ENCODE measurements at regions not wholly inside any gene's neighbourhood (a gene's known extent, or its start where the extent isn't known, plus 50 kb on each side); places are given as distances from the start of the nearest gene placed in this dataset.

GRCh38 chr2:174654419-174654941, 56.9 kb upstream of the WIPF1 start:
- intact Hi-C loops (cut with micrococcal nuclease): no loop called here
- no peaks in the 10 kb centered on the region for H4K20me1 ChIP-seq (ENCODE audit: control insufficient read depth, insufficient read depth, low read length, poor library complexity, severe bottlenecking)
- POLR2A ChIA-PET: no interaction called here
- H3K9ac ChIP-seq (ENCODE audit: low read length): no peak overlapping the region
- Mint-ChIP-seq H3K27ac (no peak overlapping the region), H3K9me3 (ENCODE audit: insufficient read depth) (no peaks in the 10 kb centered on the region), H3K27me3 (no peaks in the 10 kb centered on the region), H3K4me3 (no peak overlapping the region), H3K4me1 (peaks cover 11% of the 10 kb centered on the region)
- no peak overlapping the region for H3K4me3 ChIP-seq (ENCODE audit: control extremely low read depth in 1 of 5, extremely low read depth in 1 of 5, insufficient read depth in 1 of 5, low read depth in 2 of 5, low read length in 4 of 5)
- H2AFZ ChIP-seq (ENCODE audit: insufficient read depth, low read depth, low read length, poor library complexity, severe bottlenecking): no peak overlapping the region
- no peak for TF ChIP-seq EZH2 (IDR thresholded peaks at IDR 0.05; ENCODE audit: borderline replicate concordance, insufficient read depth, low read depth, low read length, poor library complexity, severe bottlenecking)
- no peaks in the 10 kb centered on the region for H3K27me3 ChIP-seq (replicated peaks in 1 of 4; ENCODE audit: control extremely low read depth in 1 of 4, control insufficient read depth in 3 of 4, insufficient read depth in 4 of 4, low read length in 3 of 4)
- no peaks in the 10 kb centered on the region for H3K4me1 ChIP-seq (ENCODE audit: control insufficient read depth in 2 of 2, insufficient read depth in 2 of 2, low read length in 2 of 2)
- WGBS (ENCODE audit: insufficient coverage): 95% methylated on average over 2 of the region's 4 CpGs
- peaks cover 0 to 3% of the 10 kb centered on the region in 2 experiments for H3K36me3 ChIP-seq (replicated peaks in 1 of 2; ENCODE audit: control extremely low read depth in 1 of 2, control insufficient read depth in 1 of 2, extremely low read depth in 1 of 2, insufficient read depth in 2 of 2, low read length in 1 of 2)
- CTCF ChIA-PET: interaction anchor here (0.8 kb wide), 1 partner anchor 53 kb away, joined by 3 read pairs; no protein-coding TSS in a partner anchor
- ATAC-seq (ENCODE audit: low read depth): no peak
- peaks cover 0 to 4% (median 0%) of the 10 kb centered on the region in 3 donors for H3K9me3 ChIP-seq (ENCODE audit: control extremely low read depth in 1 of 3, control insufficient read depth in 2 of 3, insufficient read depth in 1 of 3, low read length in 2 of 3)
- no peak for DNase-seq
- H3K4me2 ChIP-seq (replicated peaks; ENCODE audit: low read depth, low read length, poor library complexity, severe bottlenecking): no peak overlapping the region
- no peak overlapping the region for H3K27ac ChIP-seq (ENCODE audit: low read length in 2 of 2)
- H3K79me2 ChIP-seq (ENCODE audit: control insufficient read depth, insufficient read depth, low read length): peaks cover 25% of the 10 kb centered on the region

DNA sequence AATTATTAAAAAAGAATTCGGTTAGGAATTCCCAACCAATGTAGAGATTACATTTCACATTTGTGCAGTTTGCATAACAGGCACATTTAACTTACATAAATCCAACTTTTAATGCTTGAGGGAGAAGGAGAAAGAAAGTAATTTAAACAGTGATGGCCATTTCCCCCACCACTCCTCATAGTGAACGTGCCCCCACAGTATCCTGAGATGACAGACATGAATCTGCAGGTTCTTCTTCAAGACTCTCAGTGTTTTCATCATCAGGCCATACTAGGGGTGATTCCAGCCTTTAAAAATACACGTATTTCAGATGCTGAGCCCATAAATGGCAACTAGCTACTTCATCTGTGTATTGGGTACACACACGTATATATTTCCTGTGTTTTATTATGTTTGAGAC, 51.3 kb upstream of the WIPF1 start:
- POLR2A ChIA-PET: no interaction called here
- Mint-ChIP-seq H3K4me3 (no peak overlapping the region), H3K9me3 (ENCODE audit: insufficient read depth) (no peaks in the 10 kb centered on the region)

More for the DNA sequence above, 51.3 kb upstream of the WIPF1 start:
- ATAC-seq (ENCODE audit: low read depth): no peak
- intact Hi-C loops (cut with micrococcal nuclease): no loop called here
- Histone ChIP-seq H3K9me3 (ENCODE audit: control extremely low read depth in 1 of 3, control insufficient read depth in 2 of 3, insufficient read depth in 1 of 3, low read length in 2 of 3) (peaks cover 0 to 7% (median 0%) of the 10 kb centered on the region in 3 donors), H3K4me2 (replicated peaks; ENCODE audit: low read depth, low read length, poor library complexity, severe bottlenecking) (no peak overlapping the region), H3K36me3 (replicated peaks in 1 of 2; ENCODE audit: control extremely low read depth in 1 of 2, control insufficient read depth in 1 of 2, extremely low read depth in 1 of 2, insufficient read depth in 2 of 2, low read length in 1 of 2) (peaks cover 0 to 3% of the 10 kb centered on the region in 2 experiments), H3K27me3 (replicated peaks in 1 of 4; ENCODE audit: control extremely low read depth in 1 of 4, control insufficient read depth in 3 of 4, insufficient read depth in 4 of 4, low read length in 3 of 4) (no peaks in the 10 kb centered on the region), H3K9ac (ENCODE audit: low read length) (no peak overlapping the region), H3K4me1 (ENCODE audit: control insufficient read depth in 2 of 2, insufficient read depth in 2 of 2, low read length in 2 of 2) (no peaks in the 10 kb centered on the region), H3K4me3 (ENCODE audit: control extremely low read depth in 1 of 5, extremely low read depth in 1 of 5, insufficient read depth in 1 of 5, low read depth in 2 of 5, low read length in 4 of 5) (no peak overlapping the region), H2AFZ (ENCODE audit: insufficient read depth, low read depth, low read length, poor library complexity, severe bottlenecking) (no peak overlapping the region), H4K20me1 (ENCODE audit: control insufficient read depth, insufficient read depth, low read length, poor library complexity, severe bottlenecking) (no peaks in the 10 kb centered on the region), H3K79me2 (ENCODE audit: control insufficient read depth, insufficient read depth, low read length) (peaks cover 21% of the 10 kb centered on the region), H3K27ac (ENCODE audit: low read length in 2 of 2) (no peak overlapping the region)
- Mint-ChIP-seq H3K4me1 (peaks cover 5% of the 10 kb centered on the region), H3K27ac (no peak overlapping the region), H3K27me3 (no peaks in the 10 kb centered on the region)
- DNase-seq: no peak
- TF ChIP-seq EZH2 (IDR thresholded peaks at IDR 0.05; ENCODE audit: borderline replicate concordance, insufficient read depth, low read depth, low read length, poor library complexity, severe bottlenecking): no peak
- TF ChIP-seq, protein P1, sequence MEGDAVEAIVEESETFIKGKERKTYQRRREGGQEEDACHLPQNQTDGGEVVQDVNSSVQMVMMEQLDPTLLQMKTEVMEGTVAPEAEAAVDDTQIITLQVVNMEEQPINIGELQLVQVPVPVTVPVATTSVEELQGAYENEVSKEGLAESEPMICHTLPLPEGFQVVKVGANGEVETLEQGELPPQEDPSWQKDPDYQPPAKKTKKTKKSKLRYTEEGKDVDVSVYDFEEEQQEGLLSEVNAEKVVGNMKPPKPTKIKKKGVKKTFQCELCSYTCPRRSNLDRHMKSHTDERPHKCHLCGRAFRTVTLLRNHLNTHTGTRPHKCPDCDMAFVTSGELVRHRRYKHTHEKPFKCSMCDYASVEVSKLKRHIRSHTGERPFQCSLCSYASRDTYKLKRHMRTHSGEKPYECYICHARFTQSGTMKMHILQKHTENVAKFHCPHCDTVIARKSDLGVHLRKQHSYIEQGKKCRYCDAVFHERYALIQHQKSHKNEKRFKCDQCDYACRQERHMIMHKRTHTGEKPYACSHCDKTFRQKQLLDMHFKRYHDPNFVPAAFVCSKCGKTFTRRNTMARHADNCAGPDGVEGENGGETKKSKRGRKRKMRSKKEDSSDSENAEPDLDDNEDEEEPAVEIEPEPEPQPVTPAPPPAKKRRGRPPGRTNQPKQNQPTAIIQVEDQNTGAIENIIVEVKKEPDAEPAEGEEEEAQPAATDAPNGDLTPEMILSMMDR (IDR thresholded peaks at IDR 0.05): no peak
- CTCF ChIA-PET: interaction anchor here (0.6 kb wide), 1 partner anchor 71 kb away, joined by 3 read pairs; no protein-coding TSS in a partner anchor
- 100% methylated on average over 2 of the region's 4 CpGs for WGBS (ENCODE audit: insufficient coverage)
